ENCODE measurements at regions not wholly inside any gene's neighbourhood (a gene's known extent, or its start where the extent isn't known, plus 50 kb on each side); places are given as distances from the start of the nearest gene placed in this dataset.
A peak's percentile ranks its signal among the peaks of the same experiment; 100 is the strongest.

GRCh38 chr19:28522545-28522922 lies 690.4 kb downstream of the UQCRFS1 start:
- no peak overlapping the region for H3K4me3 ChIP-seq
- H3K4me1 ChIP-seq: no peaks in the 10 kb centered on the region
- H3K27me3 ChIP-seq: no peaks in the 10 kb centered on the region
- intact Hi-C loops (cut with DNase I): no loop called here
- peak in 1 of 2 donors; percentile 32 for DNase-seq (ENCODE audit: extremely low spot score in 2 of 2)
- TF ChIP-seq POLR2A (IDR thresholded peaks at IDR 0.05) (no peak), POLR2AphosphoS5 (IDR thresholded peaks at IDR 0.05; ENCODE audit: insufficient read depth in 1 of 2, low read depth in 1 of 2) (no peak), CTCF (IDR thresholded peaks at IDR 0.05) (no peak)
- H3K36me3 ChIP-seq: no peaks in the 10 kb centered on the region
- no peaks in the 10 kb centered on the region for H3K9me3 ChIP-seq
- H3K27ac ChIP-seq: no peak overlapping the region

- TF ChIP-seq POLR2A (IDR thresholded peaks at IDR 0.05): no peak
- no peak for TF ChIP-seq CTCF (IDR thresholded peaks at IDR 0.05)
- TF ChIP-seq POLR2AphosphoS5 (IDR thresholded peaks at IDR 0.05; ENCODE audit: insufficient read depth in 1 of 2, low read depth in 1 of 2): no peak
- H3K27ac ChIP-seq: no peak overlapping the region
- intact Hi-C loops (cut with DNase I): no loop called here
- no peak overlapping the region for H3K4me3 ChIP-seq
- H3K27me3 ChIP-seq: no peaks in the 10 kb centered on the region
- peak in 1 of 2 donors; percentile 56 for DNase-seq (ENCODE audit: extremely low spot score in 2 of 2)
- no peaks in the 10 kb centered on the region for H3K9me3 ChIP-seq
- H3K36me3 ChIP-seq: no peaks in the 10 kb centered on the region
- H3K4me1 ChIP-seq: no peaks in the 10 kb centered on the region
Observed at GRCh38 chr19:28521614-28522544, 691.1 kb downstream of the UQCRFS1 start.

GRCh38 chr19:28520998-28521568 lies 691.9 kb downstream of the UQCRFS1 start:
- intact Hi-C loops (cut with DNase I): no loop called here
- no peak for TF ChIP-seq POLR2A (IDR thresholded peaks at IDR 0.05)
- no peak for TF ChIP-seq CTCF (IDR thresholded peaks at IDR 0.05)
- TF ChIP-seq POLR2AphosphoS5 (IDR thresholded peaks at IDR 0.05; ENCODE audit: insufficient read depth in 1 of 2, low read depth in 1 of 2): no peak

GRCh38 chr19:28519952-28520861 lies 692.7 kb downstream of the UQCRFS1 start:
- peak in 1 of 2 donors; percentile 64 for DNase-seq (ENCODE audit: extremely low spot score in 2 of 2)
- intact Hi-C loops (cut with DNase I): no loop called here
- H3K27ac ChIP-seq: no peak overlapping the region

More at GRCh38 chr19:28520998-28521568, 691.9 kb downstream of the UQCRFS1 start:
- Histone ChIP-seq H3K36me3 (no peaks in the 10 kb centered on the region), H3K27ac (no peak overlapping the region), H3K27me3 (no peaks in the 10 kb centered on the region), H3K9me3 (no peaks in the 10 kb centered on the region), H3K4me1 (no peaks in the 10 kb centered on the region), H3K4me3 (no peak overlapping the region)
- DNase-seq (ENCODE audit: extremely low spot score in 2 of 2): no peak

More at GRCh38 chr19:28519952-28520861, 692.7 kb downstream of the UQCRFS1 start:
- no peak overlapping the region for H3K4me3 ChIP-seq
- H3K4me1 ChIP-seq: no peaks in the 10 kb centered on the region
- TF ChIP-seq POLR2AphosphoS5 (IDR thresholded peaks at IDR 0.05; ENCODE audit: insufficient read depth in 1 of 2, low read depth in 1 of 2) (no peak), CTCF (IDR thresholded peaks at IDR 0.05) (no peak), POLR2A (IDR thresholded peaks at IDR 0.05) (no peak)
- H3K36me3 ChIP-seq: no peaks in the 10 kb centered on the region
- no peaks in the 10 kb centered on the region for H3K27me3 ChIP-seq
- no peaks in the 10 kb centered on the region for H3K9me3 ChIP-seq

Data from vagina (tissue), 2 donors.